ENCODE measurements at regions not wholly inside any gene's neighbourhood (a gene's known extent, or its start where the extent isn't known, plus 50 kb on each side); places are given as distances from the start of the nearest gene placed in this dataset.

DNA sequence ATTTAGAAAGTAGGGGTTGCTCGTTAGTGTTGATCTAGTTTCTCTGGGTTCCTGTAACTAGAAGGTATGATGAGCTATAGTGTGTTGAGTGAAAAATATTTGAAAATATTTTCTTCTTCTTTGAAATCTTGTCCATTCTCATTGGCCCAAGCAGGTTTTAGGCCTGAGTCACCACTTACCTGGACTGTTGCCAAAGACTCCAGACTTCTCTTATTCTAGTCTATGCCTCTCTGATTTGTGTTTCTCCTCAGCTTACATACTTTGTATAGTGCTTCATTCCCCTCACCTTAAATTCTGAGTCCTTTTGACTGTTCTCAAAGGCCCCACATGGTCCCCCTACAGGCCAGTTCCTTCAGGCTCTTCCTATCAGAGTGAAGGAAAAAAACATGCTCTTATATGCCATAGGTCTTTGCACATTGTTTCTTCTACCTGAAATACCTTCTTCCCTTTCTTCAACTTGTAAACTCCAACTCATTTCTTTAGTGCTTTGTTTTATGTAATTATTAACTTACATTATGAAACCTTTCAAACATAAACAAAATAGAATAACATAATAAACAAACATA, 258.2 kb downstream of the PPP1R2C start:
- Histone ChIP-seq H3K4me1 (ENCODE audit: control insufficient read depth, insufficient read depth, low read length) (peaks cover 5% of the 10 kb centered on the region), H3K9me3 (replicated peaks; ENCODE audit: low read length) (no peaks in the 10 kb centered on the region), H3K4me2 (ENCODE audit: low read length) (no peak overlapping the region), H3K4me3 (ENCODE audit: low read length) (no peak overlapping the region), H3K36me3 (ENCODE audit: insufficient read depth, low read length) (no peaks in the 10 kb centered on the region), H3K9ac (ENCODE audit: low read depth, low read length) (no peak overlapping the region), H3K27me3 (ENCODE audit: control insufficient read depth, insufficient read depth, low read length) (no peaks in the 10 kb centered on the region)

DNA sequence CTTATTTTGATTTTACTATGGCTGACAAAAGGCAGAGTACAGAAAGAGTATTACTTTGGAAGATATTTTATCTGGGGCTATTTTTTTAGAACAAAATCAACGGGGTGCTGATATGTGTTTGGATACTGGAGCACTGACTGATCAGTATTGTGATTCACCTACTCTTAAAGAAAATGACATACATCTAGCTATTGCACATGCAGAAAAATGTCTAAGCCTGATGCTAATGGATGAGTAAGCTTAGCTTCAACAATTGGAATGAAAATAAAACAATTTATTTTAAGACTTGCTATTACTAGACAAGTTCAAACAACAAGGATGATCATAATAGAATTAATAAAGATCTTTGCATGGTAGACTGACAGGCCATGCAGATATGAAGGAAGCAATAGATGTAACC, 262.0 kb downstream of the PPP1R2C start:
- Histone ChIP-seq H3K9me3 (replicated peaks; ENCODE audit: low read length) (no peaks in the 10 kb centered on the region), H3K4me2 (ENCODE audit: low read length) (no peak overlapping the region), H3K4me3 (ENCODE audit: low read length) (no peak overlapping the region), H3K36me3 (ENCODE audit: insufficient read depth, low read length) (no peaks in the 10 kb centered on the region), H3K27me3 (ENCODE audit: control insufficient read depth, insufficient read depth, low read length) (no peaks in the 10 kb centered on the region), H3K4me1 (ENCODE audit: control insufficient read depth, insufficient read depth, low read length) (no peaks in the 10 kb centered on the region), H3K9ac (ENCODE audit: low read depth, low read length) (no peak overlapping the region)

DNA sequence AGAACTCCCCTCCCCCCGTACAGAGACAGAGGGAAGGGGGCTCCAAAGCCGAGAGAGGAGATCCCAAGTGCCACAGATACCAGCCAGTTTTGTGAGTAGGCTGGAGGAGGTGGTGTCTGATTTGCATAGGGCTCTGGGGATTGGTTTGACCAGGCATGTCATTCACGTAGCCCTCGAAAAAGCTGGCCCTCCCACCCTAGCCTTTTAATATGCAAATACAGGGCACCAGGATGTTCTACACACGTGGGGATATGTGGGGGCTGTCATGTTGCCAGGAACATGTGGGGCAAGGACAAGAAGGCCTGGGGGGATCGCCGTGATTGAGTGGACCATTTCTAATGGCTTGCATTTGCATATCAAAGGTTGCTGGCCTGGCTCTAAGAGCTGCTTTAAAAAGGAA, 272.9 kb downstream of the PPP1R2C start:
- H3K36me3 ChIP-seq (ENCODE audit: insufficient read depth, low read length) = no peaks in the 10 kb centered on the region
- H3K9me3 ChIP-seq (replicated peaks; ENCODE audit: low read length) = no peaks in the 10 kb centered on the region
- H3K4me2 ChIP-seq (ENCODE audit: low read length) = no peak overlapping the region
- H3K4me1 ChIP-seq (ENCODE audit: control insufficient read depth, insufficient read depth, low read length) = no peaks in the 10 kb centered on the region
- H3K4me3 ChIP-seq (ENCODE audit: low read length) = no peak overlapping the region
- no peaks in the 10 kb centered on the region for H3K27me3 ChIP-seq (ENCODE audit: control insufficient read depth, insufficient read depth, low read length)
- H3K9ac ChIP-seq (ENCODE audit: low read depth, low read length) = no peak overlapping the region

DNA sequence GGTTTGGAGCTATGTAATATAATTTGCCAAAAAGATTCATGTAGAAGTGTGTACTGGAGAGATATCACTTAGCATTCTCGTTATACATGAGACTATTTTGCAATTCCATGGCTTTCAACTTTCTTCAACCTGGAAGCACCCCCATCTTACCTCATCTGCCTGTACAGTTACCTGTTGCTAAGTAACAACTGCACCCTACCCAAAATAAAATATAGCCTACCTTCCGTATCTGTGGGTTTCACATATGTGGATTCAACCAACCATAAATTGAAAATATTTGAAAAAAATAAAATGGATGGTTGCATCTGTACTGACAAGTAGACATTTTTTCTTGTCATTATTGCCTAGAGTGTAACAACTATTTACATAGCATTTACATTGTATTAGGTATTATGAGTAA, 278.3 kb downstream of the PPP1R2C start:
- H3K9ac ChIP-seq (ENCODE audit: low read depth, low read length) = no peak overlapping the region
- H3K36me3 ChIP-seq (ENCODE audit: insufficient read depth, low read length) = no peaks in the 10 kb centered on the region
- no peaks in the 10 kb centered on the region for H3K9me3 ChIP-seq (replicated peaks; ENCODE audit: low read length)
- H3K4me3 ChIP-seq (ENCODE audit: low read length) = no peak overlapping the region
- H3K4me2 ChIP-seq (ENCODE audit: low read length) = no peak overlapping the region
- H3K27me3 ChIP-seq (ENCODE audit: control insufficient read depth, insufficient read depth, low read length) = no peaks in the 10 kb centered on the region
- no peaks in the 10 kb centered on the region for H3K4me1 ChIP-seq (ENCODE audit: control insufficient read depth, insufficient read depth, low read length)

DNA sequence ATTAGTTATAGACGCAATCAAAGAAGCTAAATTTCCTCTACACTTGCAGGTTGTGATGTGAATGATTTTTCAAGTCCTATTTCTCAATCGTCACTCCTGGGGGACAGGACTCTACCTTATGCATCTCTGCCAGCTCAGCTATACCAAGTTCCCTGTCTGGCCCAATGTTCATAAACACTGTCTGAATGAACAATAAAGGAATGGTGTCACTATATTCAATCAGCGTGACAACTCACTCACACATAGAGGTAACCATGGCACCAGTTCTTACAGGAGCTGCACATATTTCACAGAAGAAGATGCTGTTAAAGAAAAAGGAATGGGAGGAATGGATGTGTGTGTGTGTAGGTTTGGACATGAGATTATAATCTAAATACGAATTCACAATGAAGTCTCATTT, 280.6 kb downstream of the PPP1R2C start:
- Histone ChIP-seq H3K9ac (ENCODE audit: low read depth, low read length) (no peak overlapping the region), H3K4me3 (ENCODE audit: low read length) (no peak overlapping the region), H3K27me3 (ENCODE audit: control insufficient read depth, insufficient read depth, low read length) (no peaks in the 10 kb centered on the region), H3K36me3 (ENCODE audit: insufficient read depth, low read length) (no peaks in the 10 kb centered on the region), H3K4me1 (ENCODE audit: control insufficient read depth, insufficient read depth, low read length) (no peaks in the 10 kb centered on the region), H3K9me3 (replicated peaks; ENCODE audit: low read length) (no peaks in the 10 kb centered on the region), H3K4me2 (ENCODE audit: low read length) (no peak overlapping the region)

DNA sequence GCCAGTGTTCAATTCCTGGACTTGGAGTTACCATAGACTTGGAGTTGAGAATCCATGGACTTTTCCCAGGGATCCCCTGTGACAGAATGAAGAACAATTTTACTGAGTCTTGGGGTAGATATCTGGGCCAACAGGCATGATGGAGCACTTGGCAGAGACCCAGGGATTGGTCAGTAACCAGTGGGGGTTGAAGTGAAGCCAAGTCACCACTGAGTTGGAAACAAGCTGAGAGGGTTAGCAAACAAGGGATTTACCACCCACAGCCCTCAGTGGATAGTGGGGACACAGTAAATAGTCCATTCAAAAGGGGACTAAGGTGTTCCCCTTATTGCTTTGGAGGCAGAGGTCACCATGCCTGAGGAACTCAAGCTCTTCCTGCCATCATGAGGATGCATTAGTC, 281.7 kb downstream of the PPP1R2C start:
- no peaks in the 10 kb centered on the region for H3K27me3 ChIP-seq (ENCODE audit: control insufficient read depth, insufficient read depth, low read length)
- H3K4me3 ChIP-seq (ENCODE audit: low read length) = no peak overlapping the region
- no peaks in the 10 kb centered on the region for H3K36me3 ChIP-seq (ENCODE audit: insufficient read depth, low read length)
- no peaks in the 10 kb centered on the region for H3K4me1 ChIP-seq (ENCODE audit: control insufficient read depth, insufficient read depth, low read length)
- no peak overlapping the region for H3K4me2 ChIP-seq (ENCODE audit: low read length)
- no peaks in the 10 kb centered on the region for H3K9me3 ChIP-seq (replicated peaks; ENCODE audit: low read length)
- H3K9ac ChIP-seq (ENCODE audit: low read depth, low read length) = no peak overlapping the region

DNA sequence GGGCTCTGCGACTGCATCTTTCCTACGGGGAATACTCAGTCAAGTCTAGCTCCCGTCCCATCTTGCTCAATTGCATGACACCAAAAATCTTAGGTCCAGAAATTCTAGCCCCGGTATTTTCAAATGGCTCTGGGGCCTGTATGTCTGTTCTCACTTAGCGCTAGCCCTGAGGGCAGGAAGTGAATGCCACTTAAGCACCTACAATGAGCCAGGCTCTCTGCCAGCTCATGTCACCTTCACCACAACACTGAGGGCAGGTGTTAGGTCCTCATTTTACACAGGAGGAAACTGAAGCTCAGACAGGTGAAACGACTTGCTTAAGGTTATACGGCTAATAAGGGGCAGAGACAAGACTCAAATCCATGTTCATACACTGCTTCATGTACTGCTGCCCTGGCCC, 282.8 kb downstream of the PPP1R2C start:
- Histone ChIP-seq H3K9me3 (replicated peaks; ENCODE audit: low read length) (no peaks in the 10 kb centered on the region), H3K27me3 (ENCODE audit: control insufficient read depth, insufficient read depth, low read length) (no peaks in the 10 kb centered on the region)

DNA sequence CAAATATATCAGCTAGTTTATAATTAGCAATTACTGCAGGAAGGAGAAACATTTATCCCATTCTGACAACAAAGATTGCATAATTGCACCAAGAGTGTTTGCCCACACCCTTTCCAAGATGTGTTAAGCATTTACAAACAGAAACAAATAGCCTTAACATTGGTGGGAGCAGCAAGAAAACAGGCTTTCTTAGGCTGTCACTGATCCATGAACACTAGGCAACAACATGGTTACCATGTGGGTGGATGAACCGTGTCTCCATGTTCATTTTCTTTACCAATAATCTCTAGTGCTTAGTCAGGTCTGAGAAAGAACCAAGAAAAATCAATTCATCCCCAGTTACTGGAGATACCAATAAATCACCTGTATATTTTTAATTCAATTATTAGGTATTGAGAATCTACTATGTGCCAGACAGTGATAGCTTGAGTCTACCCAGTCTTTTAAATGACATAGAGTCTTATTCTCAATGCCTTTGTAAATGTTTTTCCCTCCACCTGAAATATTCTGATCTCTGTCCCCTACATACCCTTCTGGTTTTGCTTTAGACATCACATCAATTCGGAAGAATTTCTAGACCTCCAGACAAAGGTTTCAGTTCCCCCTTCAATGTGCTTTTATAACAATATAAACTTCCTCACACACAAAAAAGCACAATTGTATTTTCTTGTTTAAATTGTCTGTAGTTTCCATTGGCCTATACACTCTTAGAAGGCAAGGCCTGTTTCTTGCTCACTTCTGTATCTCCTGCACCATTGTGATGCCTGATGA, 286.6 kb downstream of the PPP1R2C start:
- H3K4me1 ChIP-seq (ENCODE audit: control insufficient read depth, insufficient read depth, low read length) = no peaks in the 10 kb centered on the region
- H3K9ac ChIP-seq (ENCODE audit: low read depth, low read length) = no peak overlapping the region
- no peaks in the 10 kb centered on the region for H3K27me3 ChIP-seq (ENCODE audit: control insufficient read depth, insufficient read depth, low read length)
- no peaks in the 10 kb centered on the region for H3K36me3 ChIP-seq (ENCODE audit: insufficient read depth, low read length)
- H3K4me2 ChIP-seq (ENCODE audit: low read length) = no peak overlapping the region
- H3K9me3 ChIP-seq (replicated peaks; ENCODE audit: low read length) = no peaks in the 10 kb centered on the region
- no peak overlapping the region for H3K4me3 ChIP-seq (ENCODE audit: low read length)

More for the DNA sequence above, 282.8 kb downstream of the PPP1R2C start:
- no peak overlapping the region for H3K9ac ChIP-seq (ENCODE audit: low read depth, low read length)
- H3K36me3 ChIP-seq (ENCODE audit: insufficient read depth, low read length) = no peaks in the 10 kb centered on the region
- no peak overlapping the region for H3K4me2 ChIP-seq (ENCODE audit: low read length)
- H3K4me1 ChIP-seq (ENCODE audit: control insufficient read depth, insufficient read depth, low read length) = no peaks in the 10 kb centered on the region
- H3K4me3 ChIP-seq (ENCODE audit: low read length) = no peak overlapping the region

DNA sequence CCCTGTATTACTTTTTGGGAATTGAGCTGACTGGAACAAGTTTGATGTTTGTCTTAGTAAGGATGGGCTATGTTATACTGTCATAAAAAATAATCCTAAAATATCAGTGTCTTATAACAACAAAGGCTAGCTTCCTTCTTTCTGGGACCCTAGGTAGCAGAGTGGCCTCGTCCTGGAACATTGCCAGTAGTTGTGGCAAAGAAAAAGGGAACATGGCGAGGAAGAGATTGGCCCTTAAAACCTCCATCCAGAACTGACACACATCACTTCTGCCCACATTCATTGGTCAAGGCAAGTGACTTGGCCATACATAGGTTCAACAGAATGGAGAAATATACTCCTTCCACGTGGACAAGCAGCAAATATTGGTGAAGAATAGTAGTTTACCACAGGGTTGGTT, 287.9 kb downstream of the PPP1R2C start:
- Histone ChIP-seq H3K36me3 (ENCODE audit: insufficient read depth, low read length) (no peaks in the 10 kb centered on the region), H3K4me1 (ENCODE audit: control insufficient read depth, insufficient read depth, low read length) (no peaks in the 10 kb centered on the region), H3K9ac (ENCODE audit: low read depth, low read length) (no peak overlapping the region), H3K27me3 (ENCODE audit: control insufficient read depth, insufficient read depth, low read length) (no peaks in the 10 kb centered on the region), H3K9me3 (replicated peaks; ENCODE audit: low read length) (no peaks in the 10 kb centered on the region), H3K4me3 (ENCODE audit: low read length) (no peak overlapping the region), H3K4me2 (ENCODE audit: low read length) (no peak overlapping the region)

DNA sequence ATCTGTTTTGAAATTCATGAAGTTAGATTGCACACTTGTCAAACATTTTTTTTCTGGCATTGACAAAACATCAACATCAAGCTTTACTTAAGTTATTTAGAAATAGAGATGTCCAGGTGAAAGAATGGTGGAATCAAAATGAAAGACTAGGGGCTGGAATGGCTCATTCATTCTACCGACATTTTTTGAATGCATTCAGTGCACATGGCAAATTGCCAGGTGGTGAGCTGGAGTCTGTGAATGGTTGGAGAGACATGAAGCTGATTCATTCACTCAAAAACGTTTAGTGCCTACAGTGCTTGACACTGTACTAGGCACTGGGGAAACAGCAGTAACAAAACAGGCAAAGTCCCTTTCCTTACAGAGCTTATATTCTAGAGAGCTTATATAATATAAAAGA, 292.4 kb downstream of the PPP1R2C start:
- Histone ChIP-seq H3K4me2 (ENCODE audit: low read length) (no peak overlapping the region), H3K27me3 (ENCODE audit: control insufficient read depth, insufficient read depth, low read length) (no peaks in the 10 kb centered on the region), H3K9ac (ENCODE audit: low read depth, low read length) (no peak overlapping the region), H3K9me3 (replicated peaks; ENCODE audit: low read length) (no peaks in the 10 kb centered on the region), H3K4me3 (ENCODE audit: low read length) (no peak overlapping the region), H3K36me3 (ENCODE audit: insufficient read depth, low read length) (no peaks in the 10 kb centered on the region), H3K4me1 (ENCODE audit: control insufficient read depth, insufficient read depth, low read length) (no peaks in the 10 kb centered on the region)

DNA sequence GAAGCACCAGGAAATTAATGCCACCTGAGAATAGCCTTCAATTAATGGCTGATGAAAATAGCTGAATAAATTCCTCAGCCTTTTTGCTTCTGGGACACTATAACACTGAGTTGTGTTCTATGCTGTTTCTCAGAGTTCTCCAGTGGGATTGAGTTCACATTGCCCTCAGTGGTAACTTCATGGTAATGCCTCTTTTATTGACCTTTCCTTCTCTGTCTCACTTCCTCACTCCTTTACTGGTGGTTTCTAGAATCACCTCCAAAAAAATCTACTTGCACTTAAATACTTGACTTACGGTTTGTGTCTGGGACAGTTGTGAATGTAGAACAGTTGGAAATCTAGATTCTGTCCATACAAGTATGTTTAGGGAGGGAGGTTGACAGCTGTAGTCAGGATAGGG, 293.7 kb downstream of the PPP1R2C start:
- Histone ChIP-seq H3K4me2 (ENCODE audit: low read length) (no peak overlapping the region), H3K27me3 (ENCODE audit: control insufficient read depth, insufficient read depth, low read length) (no peaks in the 10 kb centered on the region), H3K36me3 (ENCODE audit: insufficient read depth, low read length) (no peaks in the 10 kb centered on the region), H3K4me1 (ENCODE audit: control insufficient read depth, insufficient read depth, low read length) (no peaks in the 10 kb centered on the region), H3K9ac (ENCODE audit: low read depth, low read length) (no peak overlapping the region), H3K4me3 (ENCODE audit: low read length) (no peak overlapping the region), H3K9me3 (replicated peaks; ENCODE audit: low read length) (no peaks in the 10 kb centered on the region)

DNA sequence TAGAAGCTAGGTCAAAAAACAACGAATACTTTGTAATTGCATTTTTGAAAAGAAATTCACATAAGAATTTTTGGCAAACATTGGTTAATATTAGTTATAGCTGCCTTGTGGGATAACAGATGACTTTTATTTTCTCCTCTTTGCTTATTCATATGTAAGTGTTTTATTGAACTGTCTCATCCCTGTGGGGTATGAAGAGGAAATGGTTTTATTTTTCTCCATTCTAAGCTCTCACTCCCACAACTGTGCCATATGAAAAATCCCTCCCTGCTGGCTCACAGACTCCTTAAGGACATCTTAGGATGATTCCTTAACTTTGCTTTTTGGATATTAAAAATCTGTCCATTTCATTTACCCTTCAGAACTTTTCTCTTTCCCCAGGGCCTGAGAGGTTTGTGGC, 300.6 kb downstream of the PPP1R2C start:
- no peak overlapping the region for H3K4me3 ChIP-seq (ENCODE audit: low read length)

More for the DNA sequence above, 300.6 kb downstream of the PPP1R2C start:
- Histone ChIP-seq H3K9me3 (replicated peaks; ENCODE audit: low read length) (no peaks in the 10 kb centered on the region), H3K4me2 (ENCODE audit: low read length) (no peak overlapping the region), H3K36me3 (ENCODE audit: insufficient read depth, low read length) (no peaks in the 10 kb centered on the region), H3K9ac (ENCODE audit: low read depth, low read length) (no peak overlapping the region), H3K4me1 (ENCODE audit: control insufficient read depth, insufficient read depth, low read length) (no peaks in the 10 kb centered on the region), H3K27me3 (ENCODE audit: control insufficient read depth, insufficient read depth, low read length) (no peaks in the 10 kb centered on the region)
